GM21529 (cell line): ENCODE measurements at regions not wholly inside any gene's neighbourhood (a gene's known extent, or its start where the extent isn't known, plus 50 kb on each side); places are given as distances from the start of the nearest gene placed in this dataset.

Experiments
- ATAC-seq: cut with Tn5 transposase; IDR thresholded peaks from one replicate; pipeline ENCODE4 v1.9.1; 2021; ENCODE audit not compliant: unreplicated experiment

DNA sequence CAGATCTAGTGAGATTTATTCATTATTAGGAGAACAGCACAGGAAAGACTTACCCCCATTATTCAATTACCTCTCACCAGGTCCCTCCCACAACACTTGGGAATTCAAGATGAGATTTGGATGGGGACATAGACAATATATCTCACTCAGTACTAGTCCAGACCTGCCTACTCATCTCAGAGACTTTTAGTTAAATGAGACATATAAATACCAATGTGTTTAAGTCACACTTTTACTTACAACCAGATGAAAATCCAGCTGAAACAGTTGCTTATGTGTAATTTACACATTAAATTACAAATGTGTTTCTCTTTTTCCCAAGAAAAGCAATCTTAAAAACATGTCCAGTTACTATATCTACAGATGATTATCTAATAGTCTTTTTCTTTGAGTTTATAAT is 1145.6 kb downstream of the KCNT2 start:
- ATAC-seq = no peak

DNA sequence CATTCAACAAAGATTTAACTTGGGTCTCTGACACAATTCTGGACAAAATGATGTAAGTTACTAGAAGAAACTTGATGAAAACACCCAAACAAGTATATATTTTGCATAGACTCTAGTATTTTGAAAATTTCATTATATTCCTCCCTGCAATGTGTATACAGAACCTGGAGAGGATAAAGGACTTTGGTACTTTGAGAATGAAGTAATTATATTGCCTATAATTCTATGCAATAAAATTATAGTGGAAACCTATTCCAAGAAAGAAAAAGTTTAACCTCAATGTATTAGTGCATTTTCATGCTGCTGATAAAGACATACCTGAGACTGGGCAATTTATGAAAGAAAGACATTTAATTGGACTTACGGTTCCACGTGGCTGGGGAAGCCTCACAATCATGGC is 1146.1 kb downstream of the KCNT2 start:
- no peak for ATAC-seq

DNA sequence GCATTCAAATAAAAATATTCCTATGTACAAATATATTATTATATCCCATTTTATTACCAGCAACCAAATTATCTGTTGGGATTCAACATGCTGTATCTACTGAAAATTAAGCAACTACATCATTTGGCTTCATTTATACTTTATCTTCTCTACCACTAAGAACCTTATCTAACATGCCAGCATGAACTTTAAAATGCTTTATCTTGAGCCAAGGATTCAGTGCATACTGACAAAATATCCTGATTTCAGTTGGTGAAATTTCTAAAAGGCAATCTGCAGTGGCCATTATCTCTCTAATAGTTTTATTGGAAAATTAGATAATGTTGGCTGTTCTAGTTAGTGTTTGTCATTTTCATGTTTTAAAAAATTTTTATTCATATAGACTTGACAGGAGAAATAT is 1149.9 kb downstream of the KCNT2 start:
- ATAC-seq = no peak

DNA sequence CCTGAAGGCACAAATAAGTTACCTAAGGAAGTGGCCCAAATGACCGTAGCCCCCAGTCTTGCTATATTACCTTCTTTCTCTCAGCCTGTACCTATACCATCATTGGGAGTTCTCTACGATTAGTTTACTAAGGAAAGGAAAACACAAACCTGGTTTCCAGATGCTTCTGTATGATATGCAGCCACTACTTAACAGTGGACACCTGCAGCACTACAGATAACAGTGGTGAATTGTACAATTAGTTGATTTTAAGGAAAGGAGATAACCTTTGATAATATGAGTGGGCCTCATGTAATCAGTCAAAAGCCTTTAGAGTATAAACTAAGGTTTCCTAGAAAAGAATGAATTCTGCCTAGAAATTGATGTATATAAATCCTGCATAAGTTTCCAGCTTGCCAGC is 1157.4 kb downstream of the KCNT2 start:
- ATAC-seq = no peak

DNA sequence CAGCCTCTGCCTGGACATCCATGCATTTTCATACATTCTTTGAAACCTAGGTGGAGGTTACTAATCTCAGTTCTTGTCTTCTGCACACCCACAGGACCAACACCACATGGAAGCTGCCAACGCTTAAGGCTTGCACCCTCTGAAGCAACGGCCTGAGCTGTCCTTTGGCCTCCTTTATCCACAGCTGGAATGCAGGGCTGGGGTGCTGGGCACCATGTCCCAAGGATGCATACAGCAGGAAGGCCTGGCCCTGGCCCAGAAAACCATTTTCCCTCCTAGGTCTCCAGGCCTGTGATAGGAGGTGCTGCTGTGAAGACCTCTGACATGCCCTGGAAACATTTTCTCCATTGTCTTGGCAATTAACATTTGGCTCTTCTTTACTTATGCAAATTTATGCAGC is 1168.6 kb downstream of the KCNT2 start:
- no peak for ATAC-seq

DNA sequence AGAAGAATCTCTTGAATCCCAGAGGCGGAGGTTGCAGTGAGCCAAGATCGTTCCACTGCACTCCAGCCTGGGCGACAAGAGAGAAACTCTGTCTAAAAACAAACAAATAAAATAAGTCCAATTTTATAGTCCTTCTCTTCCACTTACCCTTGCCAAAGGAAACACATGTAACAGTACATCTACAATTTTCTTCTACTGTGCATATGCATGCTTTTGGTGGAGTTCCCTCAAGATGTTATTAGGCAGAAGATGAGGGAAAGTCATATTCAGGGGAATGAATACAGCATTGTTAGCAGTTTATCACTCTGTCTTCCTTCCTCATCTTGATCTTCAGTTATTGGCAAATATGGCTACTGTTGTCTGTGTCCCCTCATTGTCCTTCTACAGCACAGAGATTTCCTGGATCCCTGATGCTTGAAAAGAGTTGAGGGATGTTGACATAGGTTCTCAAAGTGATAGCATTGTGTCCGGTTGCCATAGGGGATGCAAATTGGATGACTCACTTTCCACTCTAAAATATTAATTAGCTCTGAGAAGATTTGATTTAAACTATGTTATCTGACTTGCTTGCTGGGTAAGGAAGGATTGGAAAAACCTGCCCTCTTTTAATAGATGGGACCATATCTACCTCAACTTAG is 1173.6 kb downstream of the KCNT2 start:
- ATAC-seq = no peak

DNA sequence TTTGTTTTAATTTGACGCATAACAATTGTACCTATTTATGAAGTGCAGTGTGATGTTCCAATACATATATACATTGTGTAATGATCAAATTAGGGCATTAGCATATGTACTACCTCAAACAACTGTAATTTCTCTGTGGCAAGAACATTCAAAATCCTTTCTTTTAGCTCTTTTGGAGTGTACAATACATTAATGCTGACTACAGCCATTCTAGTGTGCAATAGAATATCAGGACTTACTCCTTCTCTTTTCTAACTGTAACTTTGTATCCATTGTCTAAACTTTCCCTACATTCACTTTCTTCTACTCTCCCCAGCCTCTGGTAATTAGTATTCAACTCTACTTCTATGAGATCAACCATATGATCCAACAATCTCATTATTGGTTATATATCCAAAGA is 1177.4 kb downstream of the KCNT2 start:
- no peak for ATAC-seq

DNA sequence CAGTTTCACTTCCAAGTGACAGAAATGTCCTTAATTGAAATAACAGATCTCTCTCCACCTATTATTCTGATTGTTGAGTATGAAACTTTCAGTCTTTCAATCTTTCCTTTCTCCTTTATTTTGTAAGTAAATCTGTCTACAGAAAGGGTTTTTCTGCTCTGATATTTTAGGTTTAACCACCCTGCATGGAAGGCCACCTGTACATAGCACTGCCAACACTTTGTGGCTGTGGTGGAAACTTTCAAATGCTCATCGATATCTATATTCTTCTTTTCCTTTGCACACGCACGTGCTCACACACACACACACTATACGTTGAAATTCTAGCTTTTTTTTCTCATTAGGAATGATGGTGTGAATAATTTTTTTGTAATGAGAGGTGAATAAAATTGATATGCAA is 1179.3 kb downstream of the KCNT2 start:
- ATAC-seq = no peak

DNA sequence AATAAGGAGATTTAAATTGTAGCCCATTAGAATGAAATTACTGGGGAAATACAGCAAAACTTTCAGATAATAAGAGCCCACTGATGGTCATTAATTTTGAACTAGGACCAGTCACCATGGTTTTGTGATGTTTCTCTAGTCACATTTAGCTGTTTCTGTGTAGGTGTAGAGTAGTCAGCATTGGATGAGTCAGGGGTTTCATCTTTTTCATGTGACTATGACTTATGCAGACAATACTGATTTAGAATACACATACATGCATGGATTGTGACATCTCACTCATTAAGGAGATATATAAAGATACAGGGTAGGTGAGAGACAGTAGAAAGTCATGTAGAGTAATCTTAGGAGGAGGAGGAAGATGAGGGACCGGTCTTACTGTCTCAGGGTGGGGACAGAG is 1192.7 kb downstream of the KCNT2 start:
- no peak for ATAC-seq

DNA sequence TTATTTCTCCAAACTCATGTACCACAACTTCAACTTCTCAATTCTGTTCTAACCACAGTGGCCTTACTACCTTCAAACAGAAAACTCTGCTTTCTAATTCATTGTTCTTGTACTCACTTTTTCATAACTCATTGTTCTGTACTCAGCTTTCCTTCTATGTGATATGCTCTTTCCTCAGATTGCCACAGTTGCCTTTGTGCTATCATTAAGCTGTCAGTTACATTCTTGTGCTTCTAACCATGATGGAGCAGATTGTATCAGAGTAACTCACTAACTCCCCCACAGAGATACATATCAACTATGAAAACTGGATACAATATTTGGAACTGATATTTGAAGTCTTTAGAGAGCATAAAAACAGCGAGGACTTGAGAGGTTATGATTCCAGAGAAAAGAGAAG is 1213.7 kb downstream of the KCNT2 start:
- no peak for ATAC-seq

DNA sequence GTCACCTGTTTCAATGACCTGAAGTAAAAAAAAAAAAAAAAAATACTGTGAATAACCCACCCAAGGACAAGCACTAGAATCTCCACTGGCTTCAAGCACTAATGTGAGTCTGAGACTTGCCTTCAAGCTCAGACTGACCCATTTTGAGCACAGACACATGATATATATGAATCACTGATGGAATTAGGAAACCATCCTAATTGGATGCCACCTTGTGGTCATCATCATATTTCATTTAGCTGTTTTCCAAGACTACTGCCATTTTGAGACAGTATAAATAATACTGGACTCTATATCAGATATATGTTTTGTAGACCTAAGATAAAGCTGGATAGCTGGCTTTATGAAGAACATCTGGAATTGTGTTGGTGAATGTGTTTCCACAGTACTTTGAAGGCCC is 1232.0 kb downstream of the KCNT2 start:
- no peak for ATAC-seq

DNA sequence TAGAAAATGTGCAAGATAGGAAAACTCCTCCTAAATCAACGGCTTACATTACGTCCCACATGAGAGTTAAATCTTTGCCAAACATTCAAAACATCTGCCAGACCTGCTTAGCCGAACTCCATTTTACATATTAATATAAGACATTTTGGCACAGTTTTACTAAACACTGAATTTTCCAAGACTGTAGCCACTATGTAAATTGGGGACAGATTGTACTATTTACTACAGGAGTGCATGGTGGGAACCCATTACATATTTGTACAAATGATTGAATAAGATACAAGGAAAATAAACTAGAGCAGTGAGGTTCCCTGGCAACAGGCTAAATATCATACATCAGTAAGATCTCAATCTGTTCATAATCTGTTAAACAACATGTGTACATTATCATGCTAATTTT is 1234.4 kb downstream of the KCNT2 start:
- ATAC-seq = no peak

DNA sequence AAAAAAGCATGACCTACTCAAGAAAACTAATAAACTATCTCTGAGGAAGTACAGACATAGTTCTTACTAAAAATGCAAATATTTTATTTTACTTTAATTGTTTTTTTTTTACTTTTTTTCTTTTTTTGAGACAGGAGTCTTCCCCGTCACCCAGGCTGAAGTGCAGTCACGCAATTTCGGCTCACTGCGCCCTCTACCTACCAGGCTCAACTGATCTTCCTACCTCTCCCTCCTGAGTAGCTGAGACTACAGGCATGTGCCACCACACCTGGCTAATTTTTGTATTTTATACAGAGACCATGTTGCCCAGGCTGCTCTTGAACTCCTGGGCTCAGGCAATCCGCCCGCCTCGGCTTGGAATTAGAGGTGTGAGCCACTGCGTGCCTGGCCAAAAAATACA is 1263.1 kb downstream of the KCNT2 start:
- ATAC-seq = no peak

DNA sequence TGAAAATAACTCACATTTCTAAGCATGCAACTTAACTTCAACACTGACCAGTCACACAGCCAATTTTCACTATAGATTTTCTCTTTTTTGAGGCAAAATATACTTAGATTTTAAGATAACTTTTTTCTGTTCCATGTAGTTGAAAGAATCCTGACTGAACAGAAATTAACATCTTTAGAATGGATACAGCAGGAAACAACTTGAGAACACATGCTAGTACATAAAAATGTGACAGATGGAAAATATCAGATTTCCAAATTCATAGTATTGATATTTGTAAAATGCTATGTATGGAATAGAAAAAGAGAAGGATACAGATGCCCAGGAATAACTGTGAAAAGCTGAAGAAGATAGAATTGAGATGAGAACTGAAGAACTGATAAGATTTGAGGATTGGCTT is 1270.6 kb downstream of the KCNT2 start:
- no peak for ATAC-seq

DNA sequence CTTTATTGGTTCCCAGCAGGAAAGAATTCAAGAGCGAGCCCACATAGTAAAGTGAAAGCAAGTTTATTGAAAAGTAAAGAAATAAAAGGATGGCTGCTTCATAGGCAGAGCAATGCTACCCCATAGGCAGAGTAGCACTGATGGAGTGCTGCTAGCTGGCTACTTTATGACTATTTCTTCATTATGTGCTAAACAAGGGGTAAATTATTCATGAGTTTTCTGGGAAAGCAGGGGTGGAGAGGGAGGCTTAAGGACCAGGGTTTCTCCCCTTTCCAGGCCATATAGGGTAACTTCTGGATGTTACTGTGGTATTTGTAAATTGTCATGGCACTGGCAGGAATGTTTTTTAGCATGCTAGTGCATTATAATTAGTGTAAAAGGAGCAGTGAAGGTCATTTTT is 1271.4 kb downstream of the KCNT2 start:
- no peak for ATAC-seq

DNA sequence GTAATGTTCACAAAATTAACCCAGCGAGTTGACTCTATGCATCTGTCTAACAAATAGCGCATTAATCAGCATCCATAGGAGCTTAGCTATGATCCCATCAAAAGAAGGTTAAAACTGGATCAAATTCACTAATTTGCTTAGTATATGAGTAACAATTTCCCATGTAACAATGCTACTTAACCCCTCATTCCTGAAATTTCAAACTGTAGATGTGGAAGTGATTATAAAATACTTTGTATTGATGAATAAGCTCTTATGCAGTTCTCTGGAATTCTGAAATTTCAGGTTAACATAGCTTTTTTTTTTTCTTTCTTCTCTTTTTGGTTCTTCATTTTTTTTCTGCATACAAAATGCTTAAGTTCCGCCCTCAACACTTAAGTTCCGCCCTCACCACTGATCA is 1272.7 kb downstream of the KCNT2 start:
- ATAC-seq = no peak

DNA sequence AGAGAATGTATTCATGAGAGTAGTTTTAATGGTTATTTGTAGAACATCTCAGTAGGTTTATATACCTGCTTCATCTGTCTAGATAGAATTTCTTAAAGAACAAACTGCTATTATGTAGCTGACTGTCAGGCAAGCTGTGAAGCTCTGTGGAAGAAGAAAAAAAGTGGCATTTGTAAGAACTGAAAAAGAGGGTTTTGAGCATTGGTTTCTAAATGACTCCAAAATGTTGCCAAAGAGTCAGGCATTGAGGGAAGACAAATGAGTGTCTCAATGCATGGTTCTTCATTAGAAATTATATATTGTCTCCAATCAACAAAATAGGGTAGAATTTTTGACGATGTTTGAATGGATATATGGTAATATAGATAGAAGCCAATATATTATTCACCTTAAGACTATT is 1276.1 kb downstream of the KCNT2 start:
- no peak for ATAC-seq

DNA sequence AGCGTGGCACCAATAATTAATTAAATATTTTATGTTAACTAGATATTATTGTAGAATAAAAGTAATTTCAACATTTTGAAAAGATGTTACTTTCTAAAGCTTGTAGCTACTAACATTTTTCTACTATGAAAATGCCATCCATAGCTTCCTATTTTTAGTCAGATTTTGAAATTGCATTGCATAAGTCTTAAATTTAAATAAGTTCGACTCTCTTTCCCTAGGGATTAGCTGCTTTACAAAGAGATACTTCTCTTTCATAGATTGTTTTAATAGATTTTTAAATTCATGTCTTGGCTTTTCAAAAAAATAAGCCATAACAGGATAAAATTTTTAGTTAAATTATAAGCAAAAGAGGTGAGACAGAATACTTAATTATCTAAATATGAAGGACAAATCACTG is 1279.6 kb downstream of the KCNT2 start:
- no peak for ATAC-seq

DNA sequence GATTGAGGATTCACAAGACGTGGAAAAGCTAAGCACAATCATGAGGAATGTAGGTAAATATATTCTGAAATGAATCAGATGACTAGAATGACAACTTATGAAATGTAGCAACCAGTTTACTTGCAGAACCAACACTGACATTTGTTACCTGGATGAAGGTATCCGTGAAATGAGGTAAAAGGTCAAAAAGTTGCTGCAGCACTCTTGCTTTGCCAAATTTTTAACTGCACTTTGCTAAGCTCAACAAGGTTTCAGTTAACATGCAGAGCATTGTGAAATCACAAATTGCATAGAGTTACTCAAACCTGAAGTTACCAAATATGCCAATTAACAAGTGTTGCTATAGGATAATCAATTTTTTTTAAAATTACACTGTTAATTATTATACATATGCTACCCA is 1280.1 kb downstream of the KCNT2 start:
- ATAC-seq = no peak

DNA sequence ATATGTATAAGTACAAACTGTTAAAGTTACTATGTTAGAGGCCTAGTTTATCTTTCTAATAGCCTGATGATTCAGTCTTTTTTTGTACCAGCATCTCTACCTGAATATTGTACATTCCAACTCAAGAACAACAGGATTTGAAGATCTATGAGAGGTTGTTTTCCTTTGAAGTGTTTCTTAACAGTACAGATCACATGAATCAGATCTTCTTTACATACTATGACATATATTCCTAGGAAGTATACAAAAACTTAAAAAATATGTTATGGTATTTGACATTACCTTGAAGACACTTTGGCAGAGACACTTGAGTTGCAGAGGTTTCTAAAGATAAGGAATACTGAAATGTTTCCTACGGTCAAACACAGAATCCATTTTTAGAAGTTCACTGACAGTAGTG is 1280.9 kb downstream of the KCNT2 start:
- ATAC-seq = no peak

DNA sequence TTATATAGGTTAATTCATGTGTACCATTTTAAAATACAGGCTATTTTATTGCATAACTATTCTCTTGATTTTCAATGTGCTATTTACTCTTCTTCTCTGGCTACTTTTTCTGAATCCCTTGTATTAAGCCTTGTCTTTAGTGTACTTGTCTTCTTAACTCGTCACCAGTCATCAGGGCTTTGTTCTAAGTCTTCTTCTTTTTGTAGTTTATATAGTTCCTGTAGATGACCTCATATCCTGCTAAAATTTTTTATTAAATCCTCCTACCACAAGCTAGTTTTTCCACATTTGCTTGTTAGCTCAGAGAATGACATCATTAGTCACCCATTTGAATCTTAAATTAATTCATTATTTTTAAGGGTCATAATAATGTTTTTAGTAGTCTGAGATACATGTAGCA is 1281.9 kb downstream of the KCNT2 start:
- no peak for ATAC-seq

DNA sequence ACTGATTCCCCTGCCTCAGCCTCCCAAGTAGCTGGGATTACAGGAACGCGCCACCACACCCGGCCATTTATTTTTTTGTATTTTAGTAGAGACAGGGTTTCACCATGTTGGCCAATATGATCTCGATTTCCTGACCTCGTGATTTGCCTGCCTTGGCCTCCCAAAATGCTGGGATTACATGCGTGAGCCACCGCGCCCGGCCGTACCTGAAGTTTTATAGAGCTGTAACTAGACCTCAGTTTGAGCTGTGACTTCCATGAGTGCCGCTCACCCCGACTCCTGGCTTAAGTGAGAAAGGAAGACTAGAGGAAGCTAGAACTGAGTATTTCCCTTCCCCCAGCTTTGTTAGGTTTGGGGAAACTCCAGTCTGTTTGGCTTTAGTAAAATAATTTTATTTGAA is 1283.1 kb downstream of the KCNT2 start:
- ATAC-seq = no peak

DNA sequence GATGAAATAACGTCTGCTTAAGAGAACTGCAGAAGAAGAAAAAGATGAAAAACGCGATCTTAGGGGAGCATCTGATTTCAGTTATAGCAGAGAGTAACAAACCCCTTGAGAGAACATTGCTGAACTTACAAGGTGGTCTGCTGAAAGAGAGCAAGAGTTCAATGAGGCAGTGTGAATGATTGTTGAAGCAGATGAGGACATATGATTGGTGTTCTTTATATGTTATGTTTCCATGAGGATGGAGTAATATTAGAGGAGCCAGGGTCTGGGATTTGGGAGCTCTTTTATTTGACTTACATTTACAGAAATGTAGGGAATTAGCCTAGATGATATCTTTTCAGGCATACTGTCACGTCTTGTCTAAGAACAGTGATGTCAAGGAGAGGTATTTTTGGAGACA is 1302.0 kb downstream of the KCNT2 start:
- no peak for ATAC-seq

DNA sequence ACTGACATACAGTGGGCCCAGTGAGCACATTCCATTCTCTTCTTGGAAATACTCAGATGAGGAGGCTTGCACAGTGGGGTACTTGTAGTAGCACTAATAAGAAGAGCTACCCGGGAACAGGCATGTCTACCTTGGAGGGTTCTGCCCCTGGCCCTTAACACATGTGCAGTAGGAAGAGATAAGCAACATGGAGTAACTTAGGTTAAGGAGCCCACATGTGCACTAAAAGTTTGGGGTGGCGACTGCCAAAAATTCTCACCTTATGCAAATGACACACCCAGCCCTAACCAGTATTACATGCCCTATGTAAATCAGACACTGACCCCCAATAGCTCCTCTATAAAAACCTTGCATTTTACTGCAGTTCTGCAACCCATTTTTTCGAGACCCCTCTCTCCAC is 1313.3 kb downstream of the KCNT2 start:
- ATAC-seq = no peak
